ENCODE measurements at regions not wholly inside any gene's neighbourhood (a gene's known extent, or its start where the extent isn't known, plus 50 kb on each side); places are given as distances from the start of the nearest gene placed in this dataset.

DNA sequence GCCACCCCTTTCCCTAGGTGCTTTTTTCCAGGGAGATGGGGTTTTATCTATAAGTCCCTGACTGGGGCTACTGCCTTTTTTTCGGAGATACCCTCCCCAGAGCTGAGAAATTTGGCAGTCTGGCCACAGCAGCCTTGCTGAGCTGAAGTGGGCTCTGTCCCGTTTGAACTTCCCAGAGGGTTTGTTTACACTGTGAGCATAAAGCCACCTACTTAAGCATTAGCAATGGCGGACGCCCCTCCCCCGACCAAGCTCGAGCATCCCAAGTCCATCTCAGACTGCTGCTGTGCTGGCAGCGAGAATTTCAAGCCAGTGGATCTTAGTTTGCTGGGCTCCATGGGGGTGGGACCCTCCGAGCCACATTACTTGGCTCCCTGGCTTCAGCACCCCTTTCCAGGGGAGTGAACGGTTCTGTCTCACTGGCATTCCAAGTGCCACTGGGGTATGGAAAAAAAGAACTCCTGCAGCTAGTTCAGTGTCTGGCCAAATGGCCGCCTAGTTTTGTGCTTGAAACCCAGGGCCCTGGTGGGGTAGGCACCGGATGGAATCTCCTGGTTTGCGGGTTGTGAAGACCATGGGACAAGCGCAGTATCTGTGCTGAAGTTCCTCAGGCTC is 456.4 kb upstream of the HTR2C start:
- 83% methylated on average over 8 of the region's 13 CpGs; no CpG with 5 or more reads in 1 of the 2 experiments for WGBS, 2 experiments (ENCODE audit: extremely low coverage in 1 of 2, insufficient coverage in 1 of 2, insufficient read length in 1 of 2, insufficient replicate concordance in 2 of 2, low coverage in 1 of 2, low lambda C conversion rate in 2 of 2, missing lambda C conversion rate in 1 of 2)
- Histone ChIP-seq H4K8ac (ENCODE audit: extremely low read depth, insufficient read depth, low read length) (no peak overlapping the region), H2BK5ac (ENCODE audit: low read depth, low read length) (no peak overlapping the region), H3K56ac (replicated peaks; ENCODE audit: insufficient read length, low read depth, low read length) (no peak overlapping the region), H3K79me1 (ENCODE audit: low read depth, low read length) (no peaks in the 10 kb centered on the region), H3K23ac (ENCODE audit: insufficient read length) (no peak overlapping the region), H3K4ac (replicated peaks; ENCODE audit: insufficient read length, low read depth, low read length) (no peak overlapping the region), H4K20me1 (replicated peaks in 1 of 2; ENCODE audit: control insufficient read depth in 1 of 2, insufficient read depth in 2 of 2, low read length in 2 of 2) (no peaks in the 10 kb centered on the region), H2AK5ac (ENCODE audit: low read depth, low read length) (no peak overlapping the region), H3K36me3 (ENCODE audit: control insufficient read depth in 2 of 4, insufficient read depth in 4 of 4, low read length in 3 of 4) (no peaks in the 10 kb centered on the region), H3K4me2 (ENCODE audit: insufficient read depth in 1 of 2, low read depth in 2 of 2, low read length in 2 of 2) (no peak overlapping the region; a peak in 1 of 4 replicates), H3K27ac (ENCODE audit: low read depth, low read length) (no peak overlapping the region), H2BK120ac (replicated peaks; ENCODE audit: low read depth, low read length) (no peak overlapping the region), H3K4me1 (replicated peaks in 1 of 4; ENCODE audit: control insufficient read depth in 3 of 4, insufficient read depth in 4 of 4, low read length in 3 of 4) (no peaks in the 10 kb centered on the region), H3K27me3 (replicated peaks in 1 of 4; ENCODE audit: control insufficient read depth in 3 of 4, extremely low read depth in 1 of 4, insufficient read depth in 3 of 4, low read length in 3 of 4) (no peaks in the 10 kb centered on the region), H2BK20ac (ENCODE audit: low read length) (no peak overlapping the region), H4K5ac (ENCODE audit: insufficient read length, low read depth, low read length) (no peak overlapping the region), H3K4me3 (ENCODE audit: extremely low read depth in 1 of 4, insufficient read depth in 2 of 4, low read depth in 3 of 4, low read length in 4 of 4) (no peak overlapping the region), H3K23me2 (ENCODE audit: low read depth, low read length) (no peaks in the 10 kb centered on the region), H3K9me3 (ENCODE audit: insufficient read depth in 2 of 2, low read depth in 1 of 2, low read length in 1 of 2) (no peaks in the 10 kb centered on the region), H2BK15ac (ENCODE audit: low read length) (no peak overlapping the region), H3K79me2 (ENCODE audit: control insufficient read depth in 1 of 2, insufficient read depth in 2 of 2, low read length in 2 of 2) (no peaks in the 10 kb centered on the region), H4K91ac (replicated peaks; ENCODE audit: insufficient read length, low read length) (no peak overlapping the region), H2AFZ (ENCODE audit: low read length) (no peak overlapping the region), H3K14ac (ENCODE audit: insufficient read length) (no peak overlapping the region), H2BK12ac (ENCODE audit: low read depth, low read length) (no peak overlapping the region), H3K9ac (replicated peaks in 1 of 4; ENCODE audit: extremely low read depth in 1 of 4, low read depth in 3 of 4, low read length in 3 of 4) (no peak overlapping the region), H3K18ac (ENCODE audit: extremely low read depth, low read length) (no peak overlapping the region)
- TF ChIP-seq JUN (IDR thresholded peaks at IDR 0.05; ENCODE audit: low read depth, low read length): no peak
- TF ChIP-seq CTBP2 (IDR thresholded peaks at IDR 0.05; ENCODE audit: borderline replicate concordance, insufficient read depth, insufficient read length, low read length): no peak
- TF ChIP-seq YY1 (IDR thresholded peaks at IDR 0.05; ENCODE audit: low read depth, low read length): peak; percentile 70
- no peak for TF ChIP-seq RFX5 (IDR thresholded peaks at IDR 0.05; ENCODE audit: borderline replicate concordance, low read depth, low read length)
- TF ChIP-seq EZH2 (IDR thresholded peaks at IDR 0.05; ENCODE audit: low read depth, low read length, severe bottlenecking): no peak
- TF ChIP-seq KDM5A (IDR thresholded peaks at IDR 0.05; ENCODE audit: low read length): no peak
- no peak for TF ChIP-seq KDM4A (IDR thresholded peaks at IDR 0.05; ENCODE audit: low read depth, low read length, severe bottlenecking)
- ChIA-PET POLR2A (ENCODE audit: partially characterized antibody) (interaction anchor here (1.6 kb wide), 1 partner anchor 82 kb away, joined by 4 read pairs; no protein-coding TSS in a partner anchor), CTCF (ENCODE audit: partially characterized antibody) (no interaction called here)
- DNase-seq (ENCODE audit: low read depth in 1 of 2, low spot score in 2 of 2): no peak
- FAIRE-seq: no peak
